ENCODE measurements at regions not wholly inside any gene's neighbourhood (a gene's known extent, or its start where the extent isn't known, plus 50 kb on each side); places are given as distances from the start of the nearest gene placed in this dataset.

DNA sequence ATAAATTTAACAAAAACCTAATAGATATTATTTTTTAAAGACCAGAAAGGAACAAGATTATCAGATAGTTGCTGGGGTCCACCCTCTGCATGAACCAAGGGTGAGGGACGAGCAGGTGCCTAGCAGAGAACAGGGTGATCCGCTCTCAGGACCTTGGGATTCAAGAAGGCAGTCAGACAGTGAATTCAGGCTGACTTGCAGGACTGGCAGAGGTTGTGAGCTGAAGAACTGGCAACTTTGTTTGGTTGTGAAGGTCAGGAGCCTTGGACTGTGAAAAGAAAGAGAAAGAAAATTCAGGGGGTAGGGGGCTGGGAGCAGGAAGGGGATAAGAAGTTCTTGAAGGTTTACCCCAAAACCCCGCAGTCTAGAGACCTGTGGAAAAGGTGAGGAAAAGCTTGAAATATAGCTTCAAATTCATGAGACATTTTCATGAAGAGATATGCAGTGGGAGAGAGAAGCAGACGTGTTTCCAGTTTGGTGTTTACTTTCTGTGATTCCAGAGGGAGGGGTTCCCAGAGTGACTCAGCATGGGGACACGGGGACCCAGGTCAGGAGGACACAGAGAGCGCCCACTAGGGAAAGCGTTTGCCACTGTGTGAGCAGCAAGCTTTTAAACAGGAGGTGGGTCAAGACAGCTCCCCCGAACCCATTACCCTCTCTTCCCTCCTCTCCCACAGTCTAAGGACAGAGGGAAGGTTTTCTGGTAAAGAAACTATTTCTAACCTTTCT is 217.2 kb upstream of the UMPS start:
- DNase-seq, result no peak

DNA sequence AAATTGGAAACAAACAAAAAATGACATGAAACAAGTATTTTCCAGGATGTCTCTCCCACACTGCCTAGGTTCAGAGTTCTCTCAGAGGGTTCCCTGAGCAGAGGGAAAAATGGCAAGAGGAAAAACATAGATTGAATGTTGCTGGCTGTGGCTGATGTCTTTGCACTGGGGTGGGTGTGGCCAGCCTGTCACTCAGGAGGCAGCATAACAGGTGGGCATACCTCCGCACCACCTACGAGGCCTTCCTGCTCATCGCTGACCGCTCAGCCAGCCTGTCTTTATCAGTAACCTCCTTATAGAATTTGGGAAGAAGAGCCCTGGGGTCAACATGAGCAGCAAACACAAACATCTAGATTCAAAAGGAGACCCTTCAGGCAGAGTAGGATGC is 216.6 kb upstream of the UMPS start:
- no peak for DNase-seq

DNA sequence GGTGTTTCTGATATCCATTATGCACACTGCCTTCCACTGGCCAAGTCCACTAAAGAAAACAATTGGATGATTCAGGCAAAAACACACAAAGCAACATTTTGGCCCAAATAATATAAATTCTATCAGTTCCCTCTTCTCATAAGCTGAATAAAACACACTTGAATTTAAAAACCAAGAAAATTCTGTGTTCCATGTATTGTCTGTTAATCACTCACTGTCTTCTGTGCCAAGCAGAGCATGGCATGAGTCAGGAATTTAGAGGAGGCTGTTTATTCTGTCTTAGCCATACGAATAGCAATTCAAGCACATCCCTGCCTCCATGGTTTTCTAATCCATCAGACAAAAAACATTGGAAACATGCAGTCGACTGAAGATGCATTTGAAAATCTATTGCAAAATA is 215.6 kb upstream of the UMPS start:
- no peak for DNase-seq

DNA sequence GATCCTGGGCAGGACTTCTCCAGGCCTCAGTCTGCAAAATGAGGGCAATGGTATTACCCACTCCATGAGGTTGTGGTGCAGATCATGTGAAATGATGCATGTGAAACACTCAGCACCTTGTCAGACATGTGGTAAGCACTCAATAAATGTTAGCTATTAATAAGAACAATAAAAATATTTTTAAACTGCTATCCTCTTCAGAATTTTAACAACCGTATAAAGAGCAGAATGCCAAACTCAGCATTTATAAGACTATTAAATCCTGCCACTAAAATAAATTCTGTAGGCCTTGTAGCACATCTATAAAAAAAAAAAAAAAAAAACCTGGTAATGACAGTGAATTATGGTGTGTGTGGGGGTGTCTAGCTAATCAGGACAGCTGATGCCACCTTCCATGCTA is 213.9 kb upstream of the UMPS start:
- no peak for DNase-seq

- no peak for DNase-seq
Measured at GRCh38 chr3:124517306-124517705, 212.9 kb upstream of the UMPS start.

- no peak for DNase-seq
Measured at GRCh38 chr3:124518350-124518749, 211.9 kb upstream of the UMPS start.

- no peak for DNase-seq
Measured at GRCh38 chr3:124519591-124520194, 210.6 kb upstream of the UMPS start.

- DNase-seq, result peak; percentile 96
Measured at GRCh38 chr3:124520970-124521369, 209.3 kb upstream of the UMPS start.

DNA sequence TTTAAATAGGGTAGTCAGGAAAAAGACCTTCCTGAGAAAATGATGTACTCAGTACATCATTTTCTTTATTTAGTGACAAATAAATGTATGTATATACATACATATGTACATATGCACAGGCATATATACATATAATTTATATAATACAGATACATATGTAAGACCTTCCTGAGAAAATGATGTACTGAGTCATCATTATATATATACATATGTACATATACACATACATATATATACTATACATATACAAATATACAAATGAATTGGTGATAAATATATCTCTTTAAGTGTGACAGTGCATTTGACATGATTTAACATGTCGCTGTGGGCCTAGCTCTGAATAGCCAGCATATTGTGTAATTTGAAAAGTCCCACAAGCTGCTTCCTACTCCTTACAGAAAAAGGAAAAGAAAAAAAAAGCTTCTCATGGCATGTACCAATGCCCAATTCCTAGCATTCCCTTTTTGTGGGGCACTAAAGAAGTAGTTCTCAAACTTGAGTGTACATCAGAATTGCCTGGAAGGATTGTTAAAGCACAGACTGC is 208.1 kb upstream of the UMPS start:
- no peak for DNase-seq

GRCh38 chr3:124526601-124527000 is 203.7 kb upstream of the UMPS start:
- no peak for DNase-seq

DNA sequence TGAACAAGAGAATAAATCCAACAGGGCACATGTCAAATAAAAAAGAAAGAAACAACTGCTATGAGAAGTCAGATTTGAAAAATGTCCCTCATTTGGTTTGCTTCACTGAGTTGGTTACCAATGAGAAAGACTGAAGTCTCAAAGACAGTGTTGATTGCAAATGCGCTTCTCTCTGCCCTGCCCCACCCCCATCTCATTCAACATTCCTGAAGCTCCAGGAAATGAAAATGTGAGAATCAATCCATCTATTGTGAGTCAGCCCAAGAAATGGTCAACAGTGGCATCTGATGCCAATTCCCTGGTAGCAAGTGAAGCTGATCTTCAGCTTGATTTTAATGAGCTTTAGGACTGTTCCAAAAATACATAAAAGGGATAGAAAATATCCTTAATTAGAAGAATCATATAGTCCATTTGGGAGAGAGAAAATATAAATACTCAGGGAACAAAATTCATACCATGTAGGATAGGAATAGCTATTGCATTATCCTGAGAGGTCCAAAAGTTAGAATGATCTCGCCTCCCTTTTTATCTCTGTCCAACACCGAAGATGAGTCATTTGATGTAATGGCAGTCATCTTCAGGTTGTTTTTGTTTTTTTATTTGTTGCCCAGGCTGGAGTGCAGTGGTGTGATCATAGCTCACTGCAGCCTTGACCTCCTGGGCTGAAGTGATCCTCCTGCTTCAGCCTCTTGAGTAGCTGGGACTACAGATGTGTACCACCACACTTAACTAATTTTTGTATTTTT is 200.3 kb upstream of the UMPS start:
- DNase-seq, result no peak

- no peak for DNase-seq
Measured at GRCh38 chr3:124530916-124531315, 199.3 kb upstream of the UMPS start.

- no peak for DNase-seq
Measured at GRCh38 chr3:124532071-124532470, 198.2 kb upstream of the UMPS start.

DNA sequence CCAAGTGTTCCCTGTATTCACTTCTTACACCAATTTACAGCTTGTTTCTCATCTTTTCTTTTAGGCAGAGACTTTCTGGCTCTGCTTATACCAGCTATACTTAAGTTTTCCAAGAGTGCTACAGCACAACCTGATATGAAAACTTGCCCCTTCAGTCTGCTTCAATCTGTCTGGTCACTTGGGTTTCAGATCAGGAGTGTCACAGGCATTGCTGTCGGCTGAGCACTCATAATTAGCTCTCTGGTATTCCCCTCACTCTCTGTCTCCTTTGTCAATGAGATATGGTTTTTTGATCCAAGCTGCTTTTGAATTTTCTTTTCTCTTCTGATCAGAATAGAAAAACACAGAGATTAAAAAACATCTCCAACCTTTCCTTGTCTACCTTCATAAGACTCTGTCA is 194.9 kb upstream of the UMPS start:
- no peak for DNase-seq

DNA sequence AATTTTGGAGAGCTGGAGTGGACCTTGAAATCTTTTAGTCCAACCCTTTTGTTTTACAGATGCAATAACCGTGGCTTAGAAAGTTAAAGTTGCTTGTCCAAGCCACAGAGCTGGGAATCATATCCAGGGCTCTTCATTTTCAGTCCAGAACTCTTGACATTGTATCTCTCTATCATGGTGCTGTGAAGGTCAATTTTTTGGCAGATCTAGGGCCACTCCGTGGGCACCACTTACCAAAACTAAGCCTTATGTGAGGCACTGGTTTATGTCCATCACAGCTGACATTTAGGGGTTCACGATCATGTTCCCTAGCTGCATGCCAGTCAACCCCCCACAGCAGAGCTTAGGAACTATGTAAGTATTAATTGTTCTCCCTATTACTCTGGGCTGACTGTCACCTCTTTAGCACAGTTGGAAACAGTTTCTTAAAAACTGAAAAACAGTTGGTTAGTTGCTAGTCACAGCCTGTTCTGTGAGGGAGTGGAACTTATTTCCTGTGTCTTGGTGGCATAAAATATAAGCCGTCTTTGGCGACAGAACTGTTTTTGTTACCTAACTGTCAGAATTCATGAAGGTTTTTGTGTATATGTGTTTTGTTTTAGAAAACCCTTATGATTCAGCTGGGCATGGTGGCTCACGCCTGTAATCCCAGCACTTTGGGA is 189.6 kb upstream of the UMPS start:
- DNase-seq, result no peak

DNA sequence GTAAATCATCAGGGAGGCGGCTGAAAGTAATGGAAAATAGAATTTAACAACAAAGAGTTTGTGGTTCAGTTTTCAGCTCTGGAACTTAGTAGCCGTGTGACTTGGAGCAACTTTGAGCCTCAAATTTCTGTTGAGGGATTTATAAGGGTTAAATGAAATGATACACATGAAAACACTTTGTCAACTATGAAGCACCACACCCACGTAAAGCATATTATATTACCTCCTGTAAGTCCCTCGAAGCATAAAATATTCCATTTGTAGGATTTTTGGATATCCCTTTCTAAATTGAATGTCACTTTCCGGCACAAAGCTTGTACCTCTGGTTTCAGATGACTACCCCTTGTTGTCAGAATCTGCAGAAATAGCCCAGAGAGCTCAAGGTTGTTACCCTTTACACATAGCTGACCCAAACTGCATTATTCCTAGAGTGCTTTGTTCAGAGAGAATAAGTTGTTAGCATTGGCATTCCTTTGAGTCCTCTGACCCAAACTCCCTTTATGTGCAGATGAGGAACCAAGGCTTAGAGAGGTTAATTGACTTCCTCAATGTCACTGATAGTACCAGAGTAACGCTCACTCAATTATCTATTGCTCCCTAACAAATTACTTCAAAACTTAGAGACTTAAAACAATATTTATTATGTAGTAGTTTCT is 187.9 kb upstream of the UMPS start:
- no peak for DNase-seq

DNA sequence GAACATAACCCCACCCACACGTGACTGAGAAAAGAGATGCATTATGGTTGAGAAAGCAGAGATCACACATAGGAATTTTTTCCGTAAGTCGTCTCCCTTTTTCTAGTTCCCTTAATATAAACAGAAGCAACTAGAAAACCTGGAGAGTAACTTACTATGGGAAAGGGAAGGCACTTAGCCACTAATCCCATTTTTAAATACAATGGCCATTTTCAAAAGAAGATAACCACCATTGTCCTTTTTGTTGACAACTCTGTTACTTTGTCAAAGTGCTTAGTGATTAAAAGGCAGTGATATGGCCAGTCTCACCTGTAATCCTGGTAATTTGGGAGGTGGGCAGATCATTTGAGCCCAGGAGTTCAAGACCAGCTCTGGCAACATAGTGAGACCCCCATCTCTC is 184.4 kb upstream of the UMPS start:
- DNase-seq, result no peak

- peak; percentile 6 for DNase-seq
Measured at GRCh38 chr3:124552224-124552623, 178.0 kb upstream of the UMPS start.

GRCh38 chr3:124553178-124553577 is 177.1 kb upstream of the UMPS start:
- DNase-seq, result no peak

DNA sequence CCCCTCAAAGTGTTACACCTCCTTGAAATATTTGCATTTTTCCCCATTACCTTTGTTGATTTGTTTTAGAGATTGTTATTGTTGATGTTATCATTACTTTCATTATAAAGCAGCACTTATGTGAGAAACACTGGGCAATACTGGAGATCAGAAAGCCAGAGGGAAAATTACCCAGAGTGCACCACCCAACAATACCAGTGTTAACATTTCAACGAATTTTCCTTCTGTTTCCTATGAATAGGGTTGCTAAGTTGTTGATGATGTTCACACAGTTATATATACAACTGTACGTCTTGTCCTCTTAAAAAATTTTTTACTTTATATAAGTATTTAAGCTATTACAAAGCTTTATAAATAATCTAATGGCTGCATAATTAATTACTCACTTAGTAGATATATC is 173.6 kb upstream of the UMPS start:
- no peak for DNase-seq

DNA sequence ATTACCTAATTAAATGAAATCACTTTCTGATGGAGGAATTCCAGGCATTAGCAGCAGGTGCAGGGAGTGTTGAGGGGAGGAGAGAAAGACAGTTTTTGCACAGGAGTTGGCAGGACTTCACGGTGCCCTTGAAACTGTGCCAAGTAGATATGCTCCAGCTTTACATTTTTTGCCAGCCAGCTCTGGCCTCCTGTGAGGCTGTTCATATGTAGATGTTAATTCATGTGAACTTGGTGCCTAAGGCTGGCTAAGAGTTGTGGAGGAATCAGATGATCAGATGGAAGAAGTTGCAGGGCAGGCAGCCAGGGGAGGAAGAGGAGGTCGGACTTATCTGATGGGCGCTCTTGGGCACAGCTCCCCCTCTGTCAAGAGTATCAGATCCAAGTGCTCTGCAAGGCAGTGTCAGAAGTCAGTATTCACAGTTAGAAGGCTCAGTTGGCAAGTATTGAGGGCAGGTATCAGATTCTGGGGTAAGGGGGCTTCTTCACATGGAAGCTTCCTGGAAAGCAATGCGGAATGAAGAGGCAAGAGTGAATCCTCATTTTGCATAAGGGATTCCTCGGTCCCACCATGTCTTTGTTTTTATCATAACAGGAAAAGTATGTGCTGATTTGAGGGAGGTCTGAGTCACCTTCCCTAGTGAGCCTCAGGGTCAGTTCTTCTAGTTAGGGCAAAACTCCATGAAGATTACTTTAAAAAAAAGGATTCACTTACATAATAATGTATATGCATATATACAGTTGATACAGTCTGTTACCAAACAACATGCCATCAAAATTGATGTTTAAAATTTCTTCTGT is 172.6 kb upstream of the UMPS start:
- no peak for DNase-seq
